ENCODE measurements at regions not wholly inside any gene's neighbourhood (a gene's known extent, or its start where the extent isn't known, plus 50 kb on each side); places are given as distances from the start of the nearest gene placed in this dataset.

DNA sequence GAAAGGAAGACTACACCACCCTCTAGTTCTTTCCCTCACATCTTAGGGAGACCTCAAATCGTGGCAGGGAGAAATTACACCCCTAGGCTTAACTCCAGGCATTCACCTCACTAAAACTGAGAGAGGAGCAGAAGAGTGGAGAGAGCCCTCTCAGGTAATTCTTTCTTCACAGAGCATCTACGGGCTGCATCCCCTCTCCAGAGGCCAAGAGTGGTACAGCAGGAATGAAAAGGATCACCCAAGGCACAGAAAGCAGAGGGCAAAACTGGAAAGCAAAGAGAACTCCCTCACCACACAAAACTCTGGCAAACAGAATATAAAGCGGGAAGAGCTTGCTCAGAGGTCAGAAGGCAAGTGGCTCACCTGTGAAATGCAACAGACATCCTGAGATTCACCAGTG is 661.2 kb downstream of the TBC1D4 start:
- in situ Hi-C loops (cut with MboI; ENCODE audit: low pct_ligation_motif_present in 1 of 4, low pct_unique_long_range_greater_than_20kb in 1 of 4, low sequenced_read_pairs in 3 of 4), result no loop called here
- Histone ChIP-seq H3K27ac (no peak overlapping the region), H3K4me1 (no peaks in the 10 kb centered on the region), H3K27me3 (no peaks in the 10 kb centered on the region), H3K9me3 (no peaks in the 10 kb centered on the region), H3K36me3 (no peaks in the 10 kb centered on the region), H3K4me3 (no peak overlapping the region)
- intact Hi-C loops (cut with DNase I; ENCODE audit: low total_unique reads), result no loop called here
- no peak for DNase-seq
- TF ChIP-seq EP300 (IDR thresholded peaks at IDR 0.05; ENCODE audit: low read depth) (no peak), POLR2AphosphoS5 (IDR thresholded peaks at IDR 0.05) (no peak), CTCF (IDR thresholded peaks at IDR 0.05) (no peak), POLR2A (IDR thresholded peaks at IDR 0.05) (no peak)
- WGBS, 2 donors (ENCODE audit: low coverage in 1 of 2), result 20 to 63% methylated on average over 1 to 3 of the region's 3 CpGs

DNA sequence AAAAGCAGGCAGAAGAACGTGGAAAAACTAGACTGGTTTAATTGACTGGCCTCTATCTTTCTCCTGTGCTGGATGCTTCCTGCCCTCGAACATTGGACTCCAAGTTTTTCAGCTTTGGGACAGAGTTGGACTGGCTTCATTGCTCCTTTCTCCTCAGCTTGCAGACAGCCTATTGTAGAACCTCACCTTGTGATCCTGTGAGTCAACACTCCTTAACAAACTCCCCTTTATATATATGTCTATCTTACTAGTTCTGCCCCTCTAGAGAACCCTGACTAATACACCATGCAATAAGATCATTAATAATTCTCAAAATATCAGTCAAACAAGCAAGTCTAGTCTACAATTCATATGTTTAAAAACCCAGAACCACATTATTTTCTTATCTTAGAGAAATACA is 662.4 kb downstream of the TBC1D4 start:
- DNase-seq, result no peak
- Histone ChIP-seq H3K27ac (no peak overlapping the region), H3K9me3 (no peaks in the 10 kb centered on the region), H3K36me3 (no peaks in the 10 kb centered on the region), H3K4me3 (no peak overlapping the region), H3K27me3 (no peaks in the 10 kb centered on the region), H3K4me1 (no peaks in the 10 kb centered on the region)
- TF ChIP-seq EP300 (IDR thresholded peaks at IDR 0.05; ENCODE audit: low read depth) (no peak), POLR2A (IDR thresholded peaks at IDR 0.05) (no peak), POLR2AphosphoS5 (IDR thresholded peaks at IDR 0.05) (no peak), CTCF (IDR thresholded peaks at IDR 0.05) (no peak)
- intact Hi-C loops (cut with DNase I; ENCODE audit: low total_unique reads), result no loop called here
- 51 to 88% methylated on average over 1 to 2 of the region's 2 CpGs for WGBS, 2 donors (ENCODE audit: low coverage in 1 of 2)
- in situ Hi-C loops (cut with MboI; ENCODE audit: low pct_ligation_motif_present in 1 of 4, low pct_unique_long_range_greater_than_20kb in 1 of 4, low sequenced_read_pairs in 3 of 4), result no loop called here

- no peak for DNase-seq
- WGBS, 2 donors (ENCODE audit: low coverage in 1 of 2), result 60 to 69% methylated on average over 1 of the region's 1 CpG
- Histone ChIP-seq H3K4me3 (no peak overlapping the region), H3K4me1 (no peaks in the 10 kb centered on the region), H3K9me3 (peaks cover 0 to 6% of the 10 kb centered on the region in 2 donors), H3K36me3 (no peaks in the 10 kb centered on the region), H3K27me3 (no peaks in the 10 kb centered on the region), H3K27ac (no peak overlapping the region)
- TF ChIP-seq POLR2A (IDR thresholded peaks at IDR 0.05) (no peak), POLR2AphosphoS5 (IDR thresholded peaks at IDR 0.05) (no peak), CTCF (IDR thresholded peaks at IDR 0.05) (no peak), EP300 (IDR thresholded peaks at IDR 0.05; ENCODE audit: low read depth) (no peak)
- in situ Hi-C loops (cut with MboI; ENCODE audit: low pct_ligation_motif_present in 1 of 4, low pct_unique_long_range_greater_than_20kb in 1 of 4, low sequenced_read_pairs in 3 of 4) (no loop called here), intact Hi-C loops (cut with DNase I; ENCODE audit: low total_unique reads) (no loop called here)
Measured at GRCh38 chr13:74816737-74817136, 665.2 kb downstream of the TBC1D4 start.

DNA sequence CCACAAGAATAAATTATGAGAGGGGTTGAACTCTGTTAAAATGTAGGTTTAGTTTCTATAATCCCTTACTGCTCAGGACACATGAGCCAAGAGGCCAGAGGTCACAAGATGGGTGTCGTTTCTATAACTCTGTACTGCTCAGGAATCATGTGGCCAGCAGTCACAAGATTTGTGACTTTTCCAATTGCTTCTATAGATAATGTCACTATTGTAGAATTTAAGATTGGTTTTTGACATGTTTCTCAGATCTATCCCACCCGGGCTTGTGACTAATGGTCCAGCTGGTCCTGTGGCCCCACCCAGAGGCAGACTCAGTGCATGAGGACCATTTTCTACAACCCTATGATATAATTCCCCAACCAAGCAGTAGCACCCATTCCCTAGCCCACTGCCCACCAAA is 662.0 kb upstream of the KLF12 start:
- H3K36me3 ChIP-seq, result no peaks in the 10 kb centered on the region
- intact Hi-C loops (cut with DNase I; ENCODE audit: low total_unique reads) (no loop called here), in situ Hi-C loops (cut with MboI; ENCODE audit: low pct_ligation_motif_present in 1 of 4, low pct_unique_long_range_greater_than_20kb in 1 of 4, low sequenced_read_pairs in 3 of 4) (no loop called here)
- H3K4me1 ChIP-seq, result no peaks in the 10 kb centered on the region
- no peak overlapping the region for H3K4me3 ChIP-seq
- no peak overlapping the region for H3K27ac ChIP-seq
- H3K27me3 ChIP-seq, result no peaks in the 10 kb centered on the region
- TF ChIP-seq EP300 (IDR thresholded peaks at IDR 0.05; ENCODE audit: low read depth) (no peak), POLR2AphosphoS5 (IDR thresholded peaks at IDR 0.05) (no peak), CTCF (IDR thresholded peaks at IDR 0.05) (no peak), POLR2A (IDR thresholded peaks at IDR 0.05) (no peak)
- DNase-seq, result no peak
- H3K9me3 ChIP-seq, result no peaks in the 10 kb centered on the region
- 59 to 66% methylated on average over 2 of the region's 2 CpGs for WGBS, 2 donors (ENCODE audit: low coverage in 1 of 2)
